ENCODE measurements at regions not wholly inside any gene's neighbourhood (a gene's known extent, or its start where the extent isn't known, plus 50 kb on each side); places are given as distances from the start of the nearest gene placed in this dataset.

DNA sequence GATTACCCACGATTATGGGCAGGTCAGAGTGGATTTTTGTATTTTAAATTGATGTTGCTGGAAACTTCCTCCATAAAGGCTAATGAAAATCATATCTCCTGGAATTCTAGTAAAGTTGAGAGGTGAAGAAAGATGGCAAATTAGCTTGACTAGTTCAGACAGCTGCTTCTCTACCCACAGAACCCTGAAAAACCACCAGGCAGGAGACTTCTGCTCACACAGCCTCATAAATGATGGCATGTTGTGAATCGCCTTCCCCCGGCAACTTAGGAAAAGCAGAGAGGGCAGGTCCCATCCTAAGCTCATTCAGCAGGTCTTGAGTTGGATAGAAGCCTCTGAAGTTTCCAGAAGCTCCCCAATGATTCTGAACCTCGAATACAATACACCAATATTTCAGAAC lies 87.6 kb upstream of the SLC7A1 start:
- WGBS, 2 donors: 79 to 94% methylated on average over 4 of the region's 4 CpGs
- Histone ChIP-seq H3K4me3 (replicated peaks in 1 of 3) (no peak overlapping the region), H3K9me3 (no peaks in the 10 kb centered on the region), H3K36me3 (no peaks in the 10 kb centered on the region), H3K27me3 (no peaks in the 10 kb centered on the region), H3K4me1 (no peaks in the 10 kb centered on the region), H3K27ac (no peak overlapping the region)
- intact Hi-C loops (cut with DNase I): no loop called here
- no peak for DNase-seq
- TF ChIP-seq, protein P1, sequence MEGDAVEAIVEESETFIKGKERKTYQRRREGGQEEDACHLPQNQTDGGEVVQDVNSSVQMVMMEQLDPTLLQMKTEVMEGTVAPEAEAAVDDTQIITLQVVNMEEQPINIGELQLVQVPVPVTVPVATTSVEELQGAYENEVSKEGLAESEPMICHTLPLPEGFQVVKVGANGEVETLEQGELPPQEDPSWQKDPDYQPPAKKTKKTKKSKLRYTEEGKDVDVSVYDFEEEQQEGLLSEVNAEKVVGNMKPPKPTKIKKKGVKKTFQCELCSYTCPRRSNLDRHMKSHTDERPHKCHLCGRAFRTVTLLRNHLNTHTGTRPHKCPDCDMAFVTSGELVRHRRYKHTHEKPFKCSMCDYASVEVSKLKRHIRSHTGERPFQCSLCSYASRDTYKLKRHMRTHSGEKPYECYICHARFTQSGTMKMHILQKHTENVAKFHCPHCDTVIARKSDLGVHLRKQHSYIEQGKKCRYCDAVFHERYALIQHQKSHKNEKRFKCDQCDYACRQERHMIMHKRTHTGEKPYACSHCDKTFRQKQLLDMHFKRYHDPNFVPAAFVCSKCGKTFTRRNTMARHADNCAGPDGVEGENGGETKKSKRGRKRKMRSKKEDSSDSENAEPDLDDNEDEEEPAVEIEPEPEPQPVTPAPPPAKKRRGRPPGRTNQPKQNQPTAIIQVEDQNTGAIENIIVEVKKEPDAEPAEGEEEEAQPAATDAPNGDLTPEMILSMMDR (IDR thresholded peaks at IDR 0.05): no peak
- TF ChIP-seq POLR2A (IDR thresholded peaks at IDR 0.05): no peak

DNA sequence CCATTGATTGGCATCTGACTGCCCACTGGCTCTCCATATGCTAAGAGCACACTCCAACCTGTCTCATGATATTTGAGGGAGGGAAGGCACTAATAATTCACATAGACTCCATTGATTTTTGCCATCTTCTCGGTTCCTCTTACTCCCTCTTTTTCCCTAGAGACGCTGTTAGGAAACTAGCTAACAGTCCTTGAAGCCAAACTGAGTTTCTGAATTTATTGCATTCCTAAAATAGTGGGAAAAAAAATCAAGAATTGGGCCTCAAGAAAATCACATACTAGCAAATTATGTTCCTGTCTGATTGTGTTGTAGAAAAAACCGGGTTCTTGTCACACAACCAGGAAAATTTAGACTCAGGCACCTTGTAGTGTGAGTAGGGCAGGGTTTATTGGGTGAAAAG lies 86.4 kb upstream of the SLC7A1 start:
- Histone ChIP-seq H3K9me3 (no peaks in the 10 kb centered on the region), H3K36me3 (no peaks in the 10 kb centered on the region), H3K4me1 (no peaks in the 10 kb centered on the region), H3K4me3 (replicated peaks in 1 of 3) (no peak overlapping the region), H3K27ac (no peak overlapping the region), H3K27me3 (no peaks in the 10 kb centered on the region)
- intact Hi-C loops (cut with DNase I): no loop called here
- TF ChIP-seq, protein P1 (IDR thresholded peaks at IDR 0.05): no peak
- TF ChIP-seq POLR2A (IDR thresholded peaks at IDR 0.05): no peak
- 74 to 84% methylated on average over 3 of the region's 3 CpGs for WGBS, 2 donors
- DNase-seq: no peak

DNA sequence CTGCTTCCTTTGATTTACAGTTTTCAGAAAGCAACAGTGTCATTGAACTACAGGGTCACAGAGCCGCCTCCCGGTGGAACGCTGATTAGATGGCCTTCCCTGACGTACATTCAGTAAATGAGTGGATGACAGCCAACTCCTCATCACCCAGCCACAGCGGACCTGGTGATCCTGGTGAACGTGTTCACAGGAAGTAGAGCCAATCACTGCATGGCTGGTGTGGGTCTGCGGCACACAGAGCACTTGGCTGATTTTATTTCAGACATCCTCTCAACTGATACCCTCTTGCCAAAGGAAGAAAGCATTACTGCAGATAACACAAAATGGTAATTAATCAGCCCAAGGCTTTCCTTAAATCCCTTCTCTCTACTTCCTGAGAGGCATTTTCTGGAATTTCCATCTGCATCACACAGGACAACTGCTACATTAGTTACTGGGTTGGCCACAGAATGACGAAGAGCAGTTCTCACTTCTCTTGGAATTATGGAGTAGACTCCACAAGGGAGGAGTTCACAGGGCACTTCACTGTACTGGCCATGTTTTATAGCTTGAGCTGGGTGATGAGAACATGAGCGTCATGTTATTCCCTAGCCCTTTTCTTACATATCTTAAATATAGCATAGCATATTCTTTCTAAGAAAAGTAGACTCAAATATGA lies 84.0 kb upstream of the SLC7A1 start:
- intact Hi-C loops (cut with DNase I): no loop called here
- H3K9me3 ChIP-seq: no peaks in the 10 kb centered on the region
- no peak for TF ChIP-seq POLR2A (IDR thresholded peaks at IDR 0.05)
- TF ChIP-seq, protein P1 (IDR thresholded peaks at IDR 0.05): no peak
- no peaks in the 10 kb centered on the region for H3K36me3 ChIP-seq
- WGBS, 2 donors: 59 to 67% methylated on average over 9 of the region's 9 CpGs
- no peak overlapping the region for H3K27ac ChIP-seq
- no peak for DNase-seq
- H3K27me3 ChIP-seq: no peaks in the 10 kb centered on the region
- no peak overlapping the region for H3K4me3 ChIP-seq (replicated peaks in 1 of 3)
- no peaks in the 10 kb centered on the region for H3K4me1 ChIP-seq

DNA sequence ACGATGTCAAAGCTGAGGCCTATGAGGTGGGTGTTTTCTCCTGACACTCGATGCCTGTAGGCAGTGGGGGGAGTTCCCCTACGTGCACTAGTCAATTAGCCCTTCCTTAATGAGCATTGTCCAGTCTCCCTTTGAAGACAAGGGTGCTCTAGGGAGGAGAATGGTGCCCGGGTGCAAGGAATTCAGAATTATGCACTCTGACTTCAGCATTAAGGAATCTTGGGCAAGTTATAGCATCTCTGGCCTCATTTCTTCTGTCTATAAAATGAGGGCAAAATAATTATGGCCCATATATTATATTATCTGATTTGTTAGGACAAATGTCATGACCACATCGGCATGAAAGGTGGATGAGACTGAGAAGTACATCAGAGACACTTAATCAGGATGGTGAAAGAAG lies 82.1 kb upstream of the SLC7A1 start:
- H3K27me3 ChIP-seq: no peaks in the 10 kb centered on the region
- WGBS, 2 donors: 83 to 89% methylated on average over 5 of the region's 5 CpGs
- H3K4me1 ChIP-seq: no peaks in the 10 kb centered on the region
- no peak overlapping the region for H3K4me3 ChIP-seq (replicated peaks in 1 of 3)
- H3K36me3 ChIP-seq: no peaks in the 10 kb centered on the region
- no peak for DNase-seq
- TF ChIP-seq POLR2A (IDR thresholded peaks at IDR 0.05): no peak
- TF ChIP-seq, protein P1 (IDR thresholded peaks at IDR 0.05): no peak
- H3K9me3 ChIP-seq: no peaks in the 10 kb centered on the region
- intact Hi-C loops (cut with DNase I): no loop called here
- H3K27ac ChIP-seq: no peak overlapping the region

DNA sequence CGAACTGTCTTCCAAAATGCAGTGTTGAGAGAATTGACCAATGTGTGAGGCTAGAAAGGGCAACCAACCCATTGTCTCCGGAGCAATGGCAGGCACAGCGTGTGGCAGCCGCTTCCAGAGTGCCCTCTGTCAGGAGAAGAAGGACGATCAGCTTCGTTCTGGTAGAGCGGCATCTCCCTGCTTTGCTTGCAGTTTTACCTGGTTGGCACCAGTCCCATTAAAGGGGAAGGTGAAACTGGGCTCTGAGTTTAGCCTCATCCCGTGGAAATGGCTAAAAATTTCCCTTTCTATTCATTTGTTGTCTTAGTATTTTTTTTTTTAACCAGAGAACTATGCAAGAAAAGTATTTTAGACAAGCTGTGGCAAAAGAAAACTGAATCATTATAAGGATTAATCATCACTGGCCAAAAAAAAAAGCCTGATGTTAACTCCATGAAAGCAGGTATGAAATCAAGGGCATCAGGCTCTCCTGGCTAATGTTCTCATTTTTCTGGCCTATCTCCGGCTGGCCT lies 81.5 kb upstream of the SLC7A1 start:
- H3K9me3 ChIP-seq: no peaks in the 10 kb centered on the region
- no peaks in the 10 kb centered on the region for H3K36me3 ChIP-seq
- 33 to 37% methylated on average over 9 of the region's 9 CpGs for WGBS, 2 donors
- H3K27me3 ChIP-seq: no peaks in the 10 kb centered on the region
- H3K4me1 ChIP-seq: no peaks in the 10 kb centered on the region
- no peak overlapping the region for H3K4me3 ChIP-seq (replicated peaks in 1 of 3)
- intact Hi-C loops (cut with DNase I): no loop called here
- TF ChIP-seq, protein P1 (IDR thresholded peaks at IDR 0.05): no peak
- no peak for TF ChIP-seq POLR2A (IDR thresholded peaks at IDR 0.05)
- DNase-seq: peak; percentile 62 to 69
- no peak overlapping the region for H3K27ac ChIP-seq
